NCI-H146 (cell line): ENCODE measurements at regions not wholly inside any gene's neighbourhood (a gene's known extent, or its start where the extent isn't known, plus 50 kb on each side); places are given as distances from the start of the nearest gene placed in this dataset.

Experiments
- DNase-seq: peaks from one replicate; lab custom pipeline; 2025; lab: John Stamatoyannopoulos, UW

DNA sequence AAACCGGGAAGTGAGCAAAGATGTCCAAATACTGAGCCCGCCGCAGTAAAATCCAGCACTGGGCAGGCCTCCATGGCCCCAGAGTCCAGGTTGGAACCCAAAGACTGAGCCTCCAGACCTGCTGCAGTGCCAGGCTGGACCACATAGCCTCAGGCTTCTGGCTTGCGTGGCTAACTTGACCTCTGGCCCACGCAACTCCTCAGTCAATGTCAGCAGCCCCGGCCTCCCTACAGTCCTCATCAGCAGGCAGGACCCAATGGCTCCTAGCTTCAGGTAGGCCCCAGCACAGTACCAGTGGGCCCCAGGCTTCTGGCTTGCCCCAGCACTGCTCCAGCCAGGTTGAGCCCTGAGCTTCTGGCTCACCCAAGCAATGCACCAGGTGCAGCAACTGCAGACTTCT, 245.1 kb upstream of the AFDN start:
- no peak for DNase-seq

DNA sequence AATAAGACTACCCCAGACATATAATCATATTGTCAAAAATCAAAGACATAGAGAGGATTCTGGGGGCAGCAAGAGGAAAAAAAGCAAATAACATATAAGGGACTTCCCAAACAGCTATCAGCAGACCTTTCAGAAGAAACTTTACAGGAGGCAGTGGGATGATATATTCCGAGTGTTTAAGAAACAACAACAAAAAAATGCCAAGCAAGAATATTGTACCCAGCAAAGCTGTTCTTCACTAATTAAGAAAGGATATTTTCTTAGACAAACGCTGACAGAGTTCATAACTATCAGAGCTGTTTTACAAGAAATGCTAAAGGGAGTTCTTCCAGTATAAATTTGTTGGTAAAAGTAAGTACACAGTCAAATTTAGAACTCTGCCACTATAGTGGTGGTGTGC, 243.3 kb upstream of the AFDN start:
- DNase-seq = no peak

DNA sequence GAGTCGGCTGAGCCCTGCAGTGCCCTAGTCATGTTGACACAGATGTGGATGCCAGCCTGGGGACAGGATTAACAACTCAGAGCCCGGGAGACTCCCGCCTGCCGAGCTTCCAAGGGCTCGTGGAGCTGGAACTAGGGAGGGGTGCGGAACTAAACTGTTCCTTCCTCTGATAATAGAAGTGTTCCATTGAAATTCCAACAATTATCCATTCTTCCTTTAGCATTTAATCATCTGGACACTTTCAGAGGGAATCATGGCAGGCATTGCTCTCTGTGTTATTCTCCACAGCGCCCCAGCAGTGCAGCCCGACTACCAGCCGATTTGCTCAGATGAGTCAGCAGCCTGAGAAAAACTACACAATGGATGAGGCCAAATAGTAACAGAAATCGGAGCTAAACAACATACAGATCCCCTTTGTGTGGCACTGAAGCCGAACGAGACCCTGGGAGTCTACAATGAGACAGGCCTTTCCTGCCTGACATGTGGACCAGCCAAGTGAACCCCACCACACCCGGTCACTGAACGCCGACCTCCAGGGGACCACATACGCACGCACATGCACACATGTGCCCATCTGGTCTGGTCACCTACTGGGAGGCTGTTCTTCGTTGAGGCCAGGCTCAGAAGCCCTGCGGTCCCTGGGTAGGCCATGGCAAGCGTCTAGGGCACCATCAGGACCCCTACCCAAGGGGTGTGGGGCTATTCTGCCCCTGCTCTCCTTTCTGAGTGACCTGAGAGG, 238.4 kb upstream of the AFDN start:
- DNase-seq = no peak

GRCh38 chr6:167588920-167589614, 237.6 kb upstream of the AFDN start:
- no peak for DNase-seq

- DNase-seq = no peak
Measured at GRCh38 chr6:167589615-167589940, 237.1 kb upstream of the AFDN start.

- no peak for DNase-seq
Measured at GRCh38 chr6:167590193-167590592, 236.5 kb upstream of the AFDN start.
